ENCODE measurements at regions not wholly inside any gene's neighbourhood (a gene's known extent, or its start where the extent isn't known, plus 50 kb on each side); places are given as distances from the start of the nearest gene placed in this dataset.

DNA sequence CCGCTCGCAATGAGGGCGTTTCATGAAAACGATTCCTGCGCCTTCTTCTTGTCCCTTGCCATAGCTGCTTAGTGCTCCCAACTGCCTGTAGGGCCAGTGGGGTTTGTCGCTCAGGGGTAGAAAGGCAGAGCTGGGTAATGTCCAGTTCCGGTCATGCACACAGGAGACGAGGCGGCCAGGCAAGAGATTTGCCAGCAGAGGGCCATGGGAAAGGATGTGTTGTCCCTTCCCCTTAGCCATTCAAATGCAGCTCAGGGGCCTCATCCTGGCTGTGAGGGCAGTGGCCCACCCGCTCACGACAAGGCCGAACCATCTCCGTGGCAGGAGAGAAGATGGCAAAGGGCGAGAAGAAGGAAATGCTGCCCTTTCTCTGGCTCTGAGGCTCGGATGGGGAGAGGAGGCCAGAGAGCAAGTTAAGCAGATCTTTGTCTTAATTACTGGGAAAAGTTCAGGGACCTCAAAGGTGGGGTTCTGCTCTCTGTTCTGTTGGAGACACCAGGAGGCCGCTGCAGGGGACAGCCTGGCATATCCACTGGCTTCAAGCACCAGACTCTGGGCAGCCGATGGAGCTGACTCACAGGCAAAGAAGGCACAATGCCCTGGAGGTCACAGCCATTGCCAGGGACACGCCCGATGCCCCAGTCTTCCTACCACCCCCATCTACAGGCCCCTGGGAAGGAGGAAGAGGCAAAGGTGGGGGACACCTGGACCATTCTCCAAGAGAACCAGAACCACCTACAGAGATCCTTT is 534.8 kb upstream of the MGMT start:
- Histone ChIP-seq H2AFZ (ENCODE audit: low read depth, low read length) (no peak overlapping the region), H4K20me1 (ENCODE audit: insufficient read depth) (no peaks in the 10 kb centered on the region)

DNA sequence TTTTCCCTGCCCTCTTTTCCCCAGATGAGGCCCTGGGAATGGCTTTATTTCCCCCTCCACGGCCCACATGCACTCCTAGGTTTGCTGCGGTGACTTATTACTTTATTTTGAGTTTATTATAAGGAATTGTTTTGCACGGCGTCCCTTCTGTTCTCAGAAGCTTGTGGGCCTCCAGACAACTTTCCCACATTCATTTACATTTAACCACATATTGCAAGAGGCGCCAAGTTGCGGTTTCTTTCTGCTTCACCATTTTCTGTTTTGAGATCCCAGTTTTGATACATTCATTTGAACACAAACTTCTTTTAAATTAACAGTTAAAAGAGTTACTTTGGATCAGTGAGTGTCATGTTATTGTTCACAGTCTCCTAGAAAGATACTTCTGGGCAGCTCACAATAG is 532.5 kb upstream of the MGMT start:
- Histone ChIP-seq H3K9ac (ENCODE audit: low read length) (no peak overlapping the region), H3K9me3 (ENCODE audit: low read length) (no peaks in the 10 kb centered on the region), H3K9me2 (ENCODE audit: insufficient read depth, low read length) (no peaks in the 10 kb centered on the region), H3K27ac (ENCODE audit: low read length) (no peak overlapping the region), H2AFZ (ENCODE audit: low read depth, low read length) (no peak overlapping the region), H3K79me2 (replicated peaks; ENCODE audit: insufficient read depth, low read length) (no peaks in the 10 kb centered on the region), H3F3A (ENCODE audit: insufficient read depth, low read length, poor library complexity, severe bottlenecking) (no peaks in the 10 kb centered on the region), H3K27me3 (ENCODE audit: insufficient read depth, low read depth, low read length) (no peaks in the 10 kb centered on the region), H3K4me2 (ENCODE audit: low read length) (no peak overlapping the region), H3K4me3 (ENCODE audit: low read length) (no peak overlapping the region), H4K20me1 (ENCODE audit: insufficient read depth) (no peaks in the 10 kb centered on the region), H3K36me3 (ENCODE audit: insufficient read depth, low read length) (no peaks in the 10 kb centered on the region)
- no peak for TF ChIP-seq EZH2 (IDR thresholded peaks at IDR 0.05; ENCODE audit: borderline replicate concordance, insufficient read depth, low read length, poor library complexity, severe bottlenecking)
- TF ChIP-seq, protein P1, sequence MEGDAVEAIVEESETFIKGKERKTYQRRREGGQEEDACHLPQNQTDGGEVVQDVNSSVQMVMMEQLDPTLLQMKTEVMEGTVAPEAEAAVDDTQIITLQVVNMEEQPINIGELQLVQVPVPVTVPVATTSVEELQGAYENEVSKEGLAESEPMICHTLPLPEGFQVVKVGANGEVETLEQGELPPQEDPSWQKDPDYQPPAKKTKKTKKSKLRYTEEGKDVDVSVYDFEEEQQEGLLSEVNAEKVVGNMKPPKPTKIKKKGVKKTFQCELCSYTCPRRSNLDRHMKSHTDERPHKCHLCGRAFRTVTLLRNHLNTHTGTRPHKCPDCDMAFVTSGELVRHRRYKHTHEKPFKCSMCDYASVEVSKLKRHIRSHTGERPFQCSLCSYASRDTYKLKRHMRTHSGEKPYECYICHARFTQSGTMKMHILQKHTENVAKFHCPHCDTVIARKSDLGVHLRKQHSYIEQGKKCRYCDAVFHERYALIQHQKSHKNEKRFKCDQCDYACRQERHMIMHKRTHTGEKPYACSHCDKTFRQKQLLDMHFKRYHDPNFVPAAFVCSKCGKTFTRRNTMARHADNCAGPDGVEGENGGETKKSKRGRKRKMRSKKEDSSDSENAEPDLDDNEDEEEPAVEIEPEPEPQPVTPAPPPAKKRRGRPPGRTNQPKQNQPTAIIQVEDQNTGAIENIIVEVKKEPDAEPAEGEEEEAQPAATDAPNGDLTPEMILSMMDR (IDR thresholded peaks at IDR 0.05; ENCODE audit: poor library complexity, severe bottlenecking), result no peak
- TF ChIP-seq EP300 (conservative IDR thresholded peaks at IDR 0.05; ENCODE audit: poor library complexity, severe bottlenecking), result no peak
- no peak for TF ChIP-seq MXI1 (conservative IDR thresholded peaks at IDR 0.05; ENCODE audit: poor library complexity, severe bottlenecking)
- no peak for TF ChIP-seq POLR2AphosphoS5 (IDR thresholded peaks at IDR 0.05)
- no peak for TF ChIP-seq RAD21 (conservative IDR thresholded peaks at IDR 0.05)
- TF ChIP-seq, protein P2, sequence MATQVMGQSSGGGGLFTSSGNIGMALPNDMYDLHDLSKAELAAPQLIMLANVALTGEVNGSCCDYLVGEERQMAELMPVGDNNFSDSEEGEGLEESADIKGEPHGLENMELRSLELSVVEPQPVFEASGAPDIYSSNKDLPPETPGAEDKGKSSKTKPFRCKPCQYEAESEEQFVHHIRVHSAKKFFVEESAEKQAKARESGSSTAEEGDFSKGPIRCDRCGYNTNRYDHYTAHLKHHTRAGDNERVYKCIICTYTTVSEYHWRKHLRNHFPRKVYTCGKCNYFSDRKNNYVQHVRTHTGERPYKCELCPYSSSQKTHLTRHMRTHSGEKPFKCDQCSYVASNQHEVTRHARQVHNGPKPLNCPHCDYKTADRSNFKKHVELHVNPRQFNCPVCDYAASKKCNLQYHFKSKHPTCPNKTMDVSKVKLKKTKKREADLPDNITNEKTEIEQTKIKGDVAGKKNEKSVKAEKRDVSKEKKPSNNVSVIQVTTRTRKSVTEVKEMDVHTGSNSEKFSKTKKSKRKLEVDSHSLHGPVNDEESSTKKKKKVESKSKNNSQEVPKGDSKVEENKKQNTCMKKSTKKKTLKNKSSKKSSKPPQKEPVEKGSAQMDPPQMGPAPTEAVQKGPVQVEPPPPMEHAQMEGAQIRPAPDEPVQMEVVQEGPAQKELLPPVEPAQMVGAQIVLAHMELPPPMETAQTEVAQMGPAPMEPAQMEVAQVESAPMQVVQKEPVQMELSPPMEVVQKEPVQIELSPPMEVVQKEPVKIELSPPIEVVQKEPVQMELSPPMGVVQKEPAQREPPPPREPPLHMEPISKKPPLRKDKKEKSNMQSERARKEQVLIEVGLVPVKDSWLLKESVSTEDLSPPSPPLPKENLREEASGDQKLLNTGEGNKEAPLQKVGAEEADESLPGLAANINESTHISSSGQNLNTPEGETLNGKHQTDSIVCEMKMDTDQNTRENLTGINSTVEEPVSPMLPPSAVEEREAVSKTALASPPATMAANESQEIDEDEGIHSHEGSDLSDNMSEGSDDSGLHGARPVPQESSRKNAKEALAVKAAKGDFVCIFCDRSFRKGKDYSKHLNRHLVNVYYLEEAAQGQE (IDR thresholded peaks at IDR 0.05; ENCODE audit: borderline replicate concordance), result no peak
- TF ChIP-seq SMC3 (conservative IDR thresholded peaks at IDR 0.05; ENCODE audit: poor library complexity), result no peak
- TF ChIP-seq TAF1 (IDR thresholded peaks at IDR 0.05; ENCODE audit: low read depth), result no peak

More for the DNA sequence above, 534.8 kb upstream of the MGMT start:
- H3K4me2 ChIP-seq (ENCODE audit: low read length), result no peak overlapping the region
- no peaks in the 10 kb centered on the region for H3F3A ChIP-seq (ENCODE audit: insufficient read depth, low read length, poor library complexity, severe bottlenecking)
- no peak overlapping the region for H3K27ac ChIP-seq (ENCODE audit: low read length)
- TF ChIP-seq RAD21 (conservative IDR thresholded peaks at IDR 0.05) (no peak), TAF1 (IDR thresholded peaks at IDR 0.05; ENCODE audit: low read depth) (no peak), EZH2 (IDR thresholded peaks at IDR 0.05; ENCODE audit: borderline replicate concordance, insufficient read depth, low read length, poor library complexity, severe bottlenecking) (no peak), SMC3 (conservative IDR thresholded peaks at IDR 0.05; ENCODE audit: poor library complexity) (no peak), POLR2AphosphoS5 (IDR thresholded peaks at IDR 0.05) (no peak), EP300 (conservative IDR thresholded peaks at IDR 0.05; ENCODE audit: poor library complexity, severe bottlenecking) (no peak), MXI1 (conservative IDR thresholded peaks at IDR 0.05; ENCODE audit: poor library complexity, severe bottlenecking) (no peak)
- TF ChIP-seq, protein P1 (IDR thresholded peaks at IDR 0.05; ENCODE audit: poor library complexity, severe bottlenecking), result no peak
- TF ChIP-seq, protein P2 (IDR thresholded peaks at IDR 0.05; ENCODE audit: borderline replicate concordance), result no peak
- no peaks in the 10 kb centered on the region for H3K36me3 ChIP-seq (ENCODE audit: insufficient read depth, low read length)
- H3K79me2 ChIP-seq (replicated peaks; ENCODE audit: insufficient read depth, low read length), result no peaks in the 10 kb centered on the region
- no peaks in the 10 kb centered on the region for H3K27me3 ChIP-seq (ENCODE audit: insufficient read depth, low read depth, low read length)
- H3K9me3 ChIP-seq (ENCODE audit: low read length), result no peaks in the 10 kb centered on the region
- no peak overlapping the region for H3K9ac ChIP-seq (ENCODE audit: low read length)
- H3K4me3 ChIP-seq (ENCODE audit: low read length), result no peak overlapping the region
- H3K9me2 ChIP-seq (ENCODE audit: insufficient read depth, low read length), result no peaks in the 10 kb centered on the region
